HG03469 (cell line): ENCODE measurements at regions not wholly inside any gene's neighbourhood (a gene's known extent, or its start where the extent isn't known, plus 50 kb on each side); places are given as distances from the start of the nearest gene placed in this dataset.

Experiments
- ATAC-seq: cut with Tn5 transposase; IDR thresholded peaks from one replicate; pipeline ENCODE4 v1.9.1; 2021; ENCODE audit warnings: mild to moderate bottlenecking, moderate library complexity, moderate number of reproducible peaks; ENCODE audit not compliant: unreplicated experiment

DNA sequence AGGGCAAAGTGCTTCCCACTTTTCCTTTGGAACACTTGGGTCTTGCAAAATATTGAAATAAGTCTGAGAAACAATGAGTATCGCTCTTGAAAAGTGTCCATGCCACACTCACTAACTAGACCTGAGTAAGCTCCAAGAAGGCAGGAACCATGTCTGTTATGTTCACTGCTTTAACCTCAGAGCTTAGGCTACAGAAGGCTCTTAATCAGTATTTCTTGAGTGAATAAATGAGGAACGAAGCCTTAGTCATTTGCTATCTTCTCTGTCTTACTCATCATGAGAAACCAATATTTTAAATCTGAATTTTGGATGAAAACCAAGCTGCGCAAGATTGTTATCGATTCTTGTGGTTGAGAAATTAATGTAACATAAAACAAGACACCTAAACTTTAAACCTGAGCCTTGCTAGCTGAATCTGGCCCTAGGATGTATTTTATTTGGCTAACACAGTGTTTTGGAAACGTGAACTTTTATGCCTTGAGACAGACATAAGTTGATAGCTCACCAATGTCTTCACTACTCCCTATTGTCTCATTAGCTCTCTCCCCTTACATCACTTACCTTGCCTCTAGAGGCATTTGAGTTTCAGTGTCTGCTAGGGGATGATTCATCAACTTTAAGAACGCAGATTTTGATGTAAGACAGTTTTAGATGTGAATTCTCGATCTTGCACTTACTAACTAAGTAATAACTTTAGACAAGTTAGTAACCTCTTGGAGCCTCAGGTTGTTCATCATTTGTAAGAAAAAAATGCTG lies 392.8 kb upstream of the MEIS1 start:
- ATAC-seq: no peak

DNA sequence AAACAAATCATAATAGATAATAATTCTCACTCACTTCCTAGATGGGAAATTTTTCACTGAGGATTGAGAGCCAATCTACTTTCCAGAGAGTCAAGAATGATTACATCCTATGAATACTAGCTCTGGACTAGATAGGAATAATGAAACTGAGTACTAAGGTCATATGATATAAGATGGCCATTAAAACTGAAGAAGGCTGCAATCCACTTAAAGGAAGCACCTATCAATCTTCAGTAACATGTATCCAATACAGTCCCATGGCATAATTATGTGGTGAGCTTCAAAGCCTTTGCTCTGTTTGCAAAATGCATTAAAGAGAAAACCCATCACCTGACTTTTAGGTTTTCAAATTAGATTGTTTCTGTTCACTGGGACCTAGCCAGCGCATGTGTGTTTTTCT lies 398.0 kb upstream of the MEIS1 start:
- ATAC-seq: no peak

DNA sequence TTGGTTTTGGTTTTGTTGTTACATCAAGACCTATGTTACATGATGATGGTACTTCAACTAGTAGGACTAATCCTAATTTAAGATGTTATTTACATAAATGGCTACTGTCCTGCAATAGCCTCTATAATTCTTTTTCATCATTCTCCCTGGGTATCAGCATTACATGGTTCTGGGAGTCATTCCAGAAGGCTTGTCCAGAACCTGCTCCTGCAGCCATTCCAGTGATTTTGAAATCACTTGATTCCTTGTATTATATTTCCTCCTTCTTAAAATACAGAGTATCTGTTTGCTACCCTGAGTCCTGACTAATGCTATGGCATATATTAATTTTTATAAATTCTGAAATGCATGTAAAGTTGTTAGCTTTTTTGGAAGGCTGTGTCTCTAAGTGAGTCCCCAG lies 400.5 kb upstream of the MEIS1 start:
- no peak for ATAC-seq

GRCh38 chr2:66032226-66032775 lies 402.6 kb upstream of the MEIS1 start:
- no peak for ATAC-seq

- no peak for ATAC-seq
Observed at GRCh38 chr2:66031236-66031635, 403.7 kb upstream of the MEIS1 start.

- no peak for ATAC-seq
Observed at GRCh38 chr2:66030553-66030952, 404.4 kb upstream of the MEIS1 start.

DNA sequence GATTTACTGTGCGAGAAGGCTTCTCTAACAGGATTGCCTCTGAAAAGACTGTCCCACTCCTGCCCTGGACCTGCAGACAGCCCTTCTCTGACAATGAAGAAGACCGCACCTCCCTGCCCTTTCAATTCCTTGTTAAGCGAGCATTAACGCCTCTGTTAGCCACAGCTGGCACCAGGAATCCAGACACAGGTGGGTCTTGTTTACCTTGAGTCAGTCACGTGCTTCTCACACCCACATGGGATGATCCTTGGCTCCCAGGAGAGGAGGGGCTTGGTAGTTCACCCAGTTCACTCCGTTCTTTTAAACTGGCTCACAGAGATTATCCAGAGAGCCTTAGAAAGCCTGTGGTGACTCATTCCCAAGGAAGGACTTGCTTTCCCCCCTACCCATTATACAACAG lies 410.5 kb upstream of the MEIS1 start:
- no peak for ATAC-seq

DNA sequence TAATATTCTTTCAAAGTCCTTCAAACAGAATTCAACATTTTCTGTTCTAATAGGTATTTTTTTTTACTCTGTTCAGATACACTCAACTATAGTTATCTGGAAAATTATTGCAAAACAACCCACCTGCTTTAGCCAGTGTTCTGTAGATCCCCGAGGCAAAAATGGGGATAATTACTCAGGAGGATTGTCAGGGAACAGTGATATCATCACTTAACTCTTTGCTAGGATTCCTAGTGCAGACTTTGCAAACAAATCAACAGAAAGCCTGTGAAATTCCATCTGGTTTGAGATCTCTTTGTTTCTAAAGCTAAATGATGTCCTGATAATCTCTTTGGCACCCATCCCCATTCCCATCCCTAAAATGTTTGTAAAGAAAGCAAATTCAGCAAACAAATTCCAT lies 413.6 kb upstream of the MEIS1 start:
- ATAC-seq: no peak

DNA sequence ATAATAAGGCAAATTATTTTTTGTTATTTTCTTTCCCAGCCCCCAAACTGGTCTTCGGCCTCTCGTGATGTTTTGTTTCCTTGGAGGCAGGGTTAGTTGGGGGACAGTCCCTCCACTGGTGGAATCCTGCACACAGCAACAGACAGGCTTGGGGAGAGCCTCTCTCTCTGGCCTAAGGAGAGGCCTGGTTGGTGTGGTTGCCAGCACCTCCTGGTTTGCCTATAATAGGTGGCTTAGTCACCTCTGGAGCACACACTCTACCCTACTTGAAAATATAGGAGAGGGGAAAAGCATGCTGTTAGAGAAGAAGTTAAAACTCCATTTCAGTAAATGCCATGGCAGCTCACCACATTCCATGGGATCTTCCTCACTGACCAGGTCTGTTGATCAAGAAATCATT lies 417.2 kb upstream of the MEIS1 start:
- ATAC-seq: no peak

DNA sequence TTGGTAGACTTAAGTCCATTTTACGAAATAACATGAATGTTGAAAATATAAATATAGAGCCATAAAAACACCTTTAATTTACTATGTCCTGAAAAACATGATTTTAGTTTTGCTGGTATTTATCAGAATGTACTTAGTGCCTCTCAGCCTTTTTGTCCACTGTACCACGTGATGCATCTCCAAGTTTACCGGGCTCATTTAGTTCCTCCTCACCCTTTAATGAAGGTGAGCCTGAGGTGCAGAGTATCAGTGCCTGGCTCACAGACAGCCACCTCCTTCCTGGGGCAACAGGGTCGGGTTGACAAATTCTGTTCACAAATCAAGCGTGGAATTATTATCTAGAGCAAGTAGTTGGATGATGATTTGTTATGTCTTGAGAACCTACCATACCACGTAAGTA lies 420.5 kb upstream of the MEIS1 start:
- ATAC-seq: no peak

- no peak for ATAC-seq
Observed at GRCh38 chr2:66013456-66013855, 421.5 kb upstream of the MEIS1 start.

DNA sequence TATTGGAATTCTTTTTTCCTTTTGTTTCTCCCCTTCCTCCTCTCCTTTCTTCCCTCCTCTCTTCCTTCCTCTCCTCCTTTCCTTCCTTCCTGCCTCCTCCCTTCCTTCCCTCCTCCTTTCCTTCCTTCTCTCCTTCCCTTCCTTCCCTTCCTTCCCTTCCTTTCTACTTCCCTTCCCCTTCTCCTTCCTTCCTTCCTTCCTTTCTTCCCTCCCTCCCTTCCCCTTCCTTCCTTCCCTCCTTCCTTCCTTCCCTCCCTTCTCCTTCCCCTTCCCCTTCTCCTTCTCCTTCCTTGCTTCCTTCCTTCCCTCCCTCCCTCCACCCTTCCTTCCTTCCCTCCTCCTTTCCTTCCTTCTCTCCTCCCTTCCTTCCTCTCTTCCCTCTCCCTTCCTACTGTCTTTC lies 431.0 kb upstream of the MEIS1 start:
- no peak for ATAC-seq

DNA sequence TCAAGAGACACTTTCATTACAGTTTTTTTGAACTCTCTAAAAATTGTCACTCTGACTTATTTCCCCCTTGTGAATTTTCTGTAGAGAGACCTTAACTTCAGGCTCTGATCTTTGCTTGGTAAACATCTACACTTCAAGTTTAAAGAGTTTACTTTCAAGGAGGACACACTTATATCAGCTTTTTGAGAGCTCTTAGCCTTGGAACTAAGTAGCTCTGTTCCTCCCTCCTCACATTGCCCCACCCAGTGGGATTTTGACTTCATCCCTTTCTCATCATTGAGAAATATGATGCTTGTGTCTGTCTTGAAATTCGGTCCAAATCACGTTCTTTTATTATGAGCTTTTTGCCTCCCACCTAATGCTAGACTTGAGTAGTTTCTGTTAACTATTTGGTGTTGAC lies 433.4 kb upstream of the MEIS1 start:
- ATAC-seq: no peak

- ATAC-seq: no peak
Observed at GRCh38 chr2:66000901-66001300, 434.0 kb upstream of the MEIS1 start.

DNA sequence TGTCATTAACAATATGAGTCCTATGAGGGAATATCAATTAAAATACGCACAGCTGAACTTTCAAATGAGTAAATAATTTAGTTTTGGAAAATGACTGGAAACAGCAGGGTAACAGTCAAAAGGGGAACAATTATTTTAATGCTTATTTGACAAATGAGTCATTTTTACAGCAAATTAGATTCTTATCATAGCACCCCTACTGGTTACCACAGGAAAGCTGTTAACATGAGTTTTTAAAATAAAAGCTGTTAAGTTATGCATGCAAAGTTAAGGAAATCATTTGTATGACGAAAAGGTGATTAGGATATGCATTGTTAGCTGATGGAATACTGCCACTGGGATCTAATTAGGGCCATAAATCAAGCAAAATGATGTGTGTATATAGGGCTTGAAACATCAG lies 435.1 kb upstream of the MEIS1 start:
- no peak for ATAC-seq

GRCh38 chr2:65999103-65999502 lies 435.8 kb upstream of the MEIS1 start:
- no peak for ATAC-seq

DNA sequence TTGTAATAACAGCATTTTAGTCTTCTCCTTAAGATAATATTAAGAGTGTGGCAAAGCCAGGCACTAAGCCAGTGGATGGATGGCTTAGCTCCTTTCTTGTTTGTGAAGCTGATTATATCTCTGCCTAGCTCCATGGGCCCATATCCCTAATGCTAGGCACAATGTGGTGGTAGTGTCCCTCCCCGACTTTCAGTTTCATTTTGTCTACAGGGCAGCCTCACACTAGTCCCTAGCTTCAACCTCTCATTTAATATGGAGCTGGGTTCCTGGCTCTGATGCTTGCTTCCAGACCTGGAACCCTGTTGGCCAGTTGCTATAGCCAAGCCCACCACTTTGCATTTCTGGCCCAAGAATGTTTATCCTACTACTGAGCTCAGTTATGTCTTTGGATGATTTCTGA lies 437.0 kb upstream of the MEIS1 start:
- ATAC-seq: no peak

DNA sequence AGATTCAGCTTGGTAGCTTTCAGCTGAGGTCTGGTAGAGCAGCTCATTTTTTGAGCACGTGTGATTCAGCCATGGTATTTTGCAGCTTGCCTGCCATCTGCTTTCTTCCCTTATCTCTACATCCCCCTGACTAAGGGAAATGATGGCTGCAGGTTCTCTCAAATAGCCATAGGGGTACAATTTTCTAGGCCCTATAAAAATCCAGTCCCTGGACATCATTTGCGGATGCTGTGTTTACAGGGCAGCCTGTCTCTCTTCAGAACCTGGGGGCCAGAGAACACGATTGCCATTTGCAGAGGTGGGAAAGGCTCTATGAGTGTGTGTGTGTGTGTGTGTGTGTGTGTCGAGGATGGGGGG lies 442.7 kb upstream of the MEIS1 start:
- no peak for ATAC-seq

DNA sequence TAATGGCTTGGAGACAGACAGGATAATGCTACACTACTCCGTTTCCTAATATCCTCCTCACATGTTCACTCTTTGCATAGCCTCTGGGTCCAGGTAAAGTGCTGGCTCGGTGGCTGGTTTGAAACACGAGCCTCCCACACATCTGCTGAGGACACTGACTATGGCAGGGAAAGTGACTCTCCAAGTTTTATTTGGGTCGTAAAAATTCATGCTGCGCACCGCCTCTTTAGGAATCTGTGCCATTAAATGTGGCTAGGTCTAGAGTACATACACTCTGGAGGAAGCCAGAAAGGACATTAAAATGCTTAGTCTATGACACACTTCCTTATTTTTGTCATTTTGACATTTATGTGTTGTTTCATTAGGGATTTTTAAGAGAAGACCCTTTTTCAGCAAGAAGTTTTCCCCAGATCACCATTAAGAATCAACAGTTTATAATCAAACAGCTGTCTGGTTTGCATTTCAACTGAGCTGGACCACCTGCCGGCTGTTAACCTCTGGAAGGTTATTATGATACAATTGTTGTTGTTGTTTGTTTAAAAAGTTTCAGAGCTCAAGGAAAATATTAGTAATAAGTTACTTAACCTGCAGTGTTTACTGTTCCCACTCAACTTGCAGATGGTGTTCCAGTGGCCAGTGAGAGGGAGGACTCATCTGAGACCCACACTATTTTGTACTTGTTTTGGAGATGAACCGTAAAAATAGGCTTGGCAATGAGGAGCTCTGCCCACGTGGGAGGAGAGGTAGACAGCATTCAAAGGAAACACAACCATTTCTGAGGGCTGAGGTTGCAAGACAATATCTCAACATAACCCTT lies 443.3 kb upstream of the MEIS1 start:
- ATAC-seq: no peak

DNA sequence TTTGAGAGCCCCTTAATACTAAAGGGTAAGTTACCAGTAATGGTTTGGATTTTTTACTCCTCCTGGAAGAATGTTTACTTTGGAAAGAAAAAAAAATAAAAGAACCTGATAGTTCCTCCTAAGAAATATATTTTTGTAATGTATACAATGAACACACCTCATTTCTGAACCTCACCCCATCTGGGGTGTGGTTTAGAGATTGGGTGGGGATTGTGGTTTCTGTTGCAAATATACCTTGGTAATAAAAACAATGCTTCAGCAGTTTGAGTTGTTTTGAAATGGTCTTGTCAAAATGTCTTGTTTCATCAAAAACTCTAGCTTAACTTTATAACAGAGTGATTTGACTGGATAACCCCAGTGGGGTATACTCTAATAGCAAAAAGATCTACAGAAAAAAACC lies 448.9 kb upstream of the MEIS1 start:
- no peak for ATAC-seq

DNA sequence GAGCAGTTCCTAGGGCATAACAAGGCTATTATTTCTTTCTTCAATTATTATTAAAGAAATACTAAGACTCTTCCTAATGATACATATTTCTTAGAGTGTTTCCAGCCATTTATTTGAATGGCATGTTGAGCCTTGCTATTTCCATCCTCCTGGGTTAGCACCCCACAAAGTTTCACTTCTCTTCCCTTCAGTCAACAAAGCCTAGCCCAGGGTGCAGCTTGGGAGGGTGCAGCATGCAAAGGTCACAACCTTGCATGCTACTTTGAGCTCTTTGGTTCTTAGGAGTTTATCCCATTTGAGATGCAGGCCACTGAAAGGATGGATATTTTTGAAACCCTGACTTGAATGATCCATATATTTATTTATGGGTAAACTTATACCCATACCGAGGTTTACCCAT lies 454.4 kb upstream of the MEIS1 start:
- ATAC-seq: no peak

GRCh38 chr2:65979446-65979845 lies 455.5 kb upstream of the MEIS1 start:
- ATAC-seq: no peak
